ENCODE measurements at regions not wholly inside any gene's neighbourhood (a gene's known extent, or its start where the extent isn't known, plus 50 kb on each side); places are given as distances from the start of the nearest gene placed in this dataset.
"Not testable (repeated sequence)": the region's sequence is repeated elsewhere in the genome, so short reads cannot be mapped to it uniquely, and the experiment has no call there.

DNA sequence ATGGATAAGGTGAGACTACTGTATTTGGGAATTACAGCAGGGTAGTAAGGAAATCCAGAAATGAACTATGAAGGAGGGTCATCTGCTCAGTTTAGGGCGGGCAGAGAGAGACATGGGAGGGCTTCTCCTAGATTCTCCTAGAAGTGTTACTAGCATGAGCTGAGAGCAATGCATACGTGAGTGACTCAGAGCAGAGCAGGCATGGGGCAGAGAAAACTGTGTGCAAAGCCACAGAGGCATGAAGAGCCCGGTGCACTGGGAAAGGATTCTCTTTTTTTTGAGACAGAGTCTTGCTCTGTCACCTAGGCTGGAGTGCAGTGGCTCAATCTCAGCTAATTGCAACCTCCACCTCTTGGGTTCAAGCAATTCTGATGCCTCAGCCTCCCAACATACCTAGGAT, 116.2 kb downstream of the SOCS6 start:
- H3K36me3 ChIP-seq, result no peaks in the 10 kb centered on the region
- TF ChIP-seq POLR2A (IDR thresholded peaks at IDR 0.05), result no peak
- TF ChIP-seq, protein P1, sequence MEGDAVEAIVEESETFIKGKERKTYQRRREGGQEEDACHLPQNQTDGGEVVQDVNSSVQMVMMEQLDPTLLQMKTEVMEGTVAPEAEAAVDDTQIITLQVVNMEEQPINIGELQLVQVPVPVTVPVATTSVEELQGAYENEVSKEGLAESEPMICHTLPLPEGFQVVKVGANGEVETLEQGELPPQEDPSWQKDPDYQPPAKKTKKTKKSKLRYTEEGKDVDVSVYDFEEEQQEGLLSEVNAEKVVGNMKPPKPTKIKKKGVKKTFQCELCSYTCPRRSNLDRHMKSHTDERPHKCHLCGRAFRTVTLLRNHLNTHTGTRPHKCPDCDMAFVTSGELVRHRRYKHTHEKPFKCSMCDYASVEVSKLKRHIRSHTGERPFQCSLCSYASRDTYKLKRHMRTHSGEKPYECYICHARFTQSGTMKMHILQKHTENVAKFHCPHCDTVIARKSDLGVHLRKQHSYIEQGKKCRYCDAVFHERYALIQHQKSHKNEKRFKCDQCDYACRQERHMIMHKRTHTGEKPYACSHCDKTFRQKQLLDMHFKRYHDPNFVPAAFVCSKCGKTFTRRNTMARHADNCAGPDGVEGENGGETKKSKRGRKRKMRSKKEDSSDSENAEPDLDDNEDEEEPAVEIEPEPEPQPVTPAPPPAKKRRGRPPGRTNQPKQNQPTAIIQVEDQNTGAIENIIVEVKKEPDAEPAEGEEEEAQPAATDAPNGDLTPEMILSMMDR (IDR thresholded peaks at IDR 0.05 in 4 of 5, conservative IDR thresholded peaks at IDR 0.05 in 1 of 5), result no peak
- no peak overlapping the region for H3K27ac ChIP-seq
- intact Hi-C loops (cut with DNase I; ENCODE audit: low total_unique reads) (no loop called here), in situ Hi-C loops (cut with MboI; ENCODE audit: low sequenced_read_pairs in 4 of 4) (no loop called here)
- ATAC-seq (no peak), DNase-seq (no peak)
- H3K4me3 ChIP-seq, result no peak overlapping the region
- no peaks in the 10 kb centered on the region for H3K27me3 ChIP-seq
- H3K9me3 ChIP-seq, result no peaks in the 10 kb centered on the region
- no peaks in the 10 kb centered on the region for H3K4me1 ChIP-seq

DNA sequence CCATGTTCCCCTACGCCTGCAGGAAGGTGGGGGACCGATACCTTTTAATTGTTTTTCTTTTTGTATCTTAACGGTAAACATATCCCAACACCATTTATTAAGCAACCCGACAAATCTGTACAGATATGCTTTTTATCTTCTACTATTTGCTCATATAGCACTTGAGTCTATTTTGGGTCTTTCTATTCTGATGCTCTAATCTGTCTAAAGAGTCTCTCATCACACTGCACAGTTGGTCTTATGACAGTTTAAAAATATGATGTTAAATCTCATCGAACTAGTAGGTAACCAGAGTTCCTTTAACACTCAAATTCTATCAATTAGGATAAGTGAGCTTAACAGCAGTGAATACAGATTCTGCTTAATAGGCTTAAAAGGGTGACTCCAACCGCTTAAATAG, 111.6 kb downstream of the SOCS6 start:
- no peaks in the 10 kb centered on the region for H3K27me3 ChIP-seq
- intact Hi-C loops (cut with DNase I; ENCODE audit: low total_unique reads), result no loop called here
- no peak overlapping the region for H3K27ac ChIP-seq
- TF ChIP-seq, protein P1 (IDR thresholded peaks at IDR 0.05 in 4 of 5, conservative IDR thresholded peaks at IDR 0.05 in 1 of 5), result no peak
- TF ChIP-seq POLR2A (IDR thresholded peaks at IDR 0.05), result no peak
- H3K4me3 ChIP-seq, result no peak overlapping the region
- ATAC-seq, result no peak
- in situ Hi-C loops (cut with MboI; ENCODE audit: low sequenced_read_pairs in 4 of 4), result no loop called here
- H3K9me3 ChIP-seq, result no peaks in the 10 kb centered on the region
- H3K4me1 ChIP-seq, result no peaks in the 10 kb centered on the region
- DNase-seq, result no peak
- H3K36me3 ChIP-seq, result no peaks in the 10 kb centered on the region

DNA sequence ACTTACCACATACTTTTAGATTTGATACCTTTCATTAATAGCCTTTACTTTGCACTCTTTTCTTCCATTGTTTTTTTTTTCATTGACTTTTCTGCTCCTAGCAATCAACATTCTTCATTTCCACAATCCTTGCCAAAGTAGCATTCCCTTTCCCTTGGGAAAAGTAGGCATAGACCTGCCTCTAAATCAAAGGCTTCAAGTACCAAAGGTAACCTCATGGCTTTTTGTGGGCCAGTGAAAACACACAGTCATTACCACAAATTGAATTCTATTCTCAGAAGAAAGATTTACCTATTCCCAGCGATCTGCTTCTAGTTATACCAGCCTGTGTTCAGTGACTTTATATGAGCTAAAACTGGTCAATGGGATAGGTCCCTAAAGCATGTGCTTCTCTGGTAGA, 109.2 kb downstream of the SOCS6 start:
- Histone ChIP-seq H3K27me3 (no peaks in the 10 kb centered on the region), H3K4me3 (no peak overlapping the region), H3K4me1 (no peaks in the 10 kb centered on the region), H3K27ac (no peak overlapping the region), H3K9me3 (no peaks in the 10 kb centered on the region), H3K36me3 (no peaks in the 10 kb centered on the region)
- ATAC-seq (no peak), DNase-seq (no peak)
- in situ Hi-C loops (cut with MboI; ENCODE audit: low sequenced_read_pairs in 4 of 4), result no loop called here
- intact Hi-C loops (cut with DNase I; ENCODE audit: low total_unique reads), result no loop called here
- no peak for TF ChIP-seq POLR2A (IDR thresholded peaks at IDR 0.05)
- TF ChIP-seq, protein P1 (IDR thresholded peaks at IDR 0.05 in 4 of 5, conservative IDR thresholded peaks at IDR 0.05 in 1 of 5), result no peak

DNA sequence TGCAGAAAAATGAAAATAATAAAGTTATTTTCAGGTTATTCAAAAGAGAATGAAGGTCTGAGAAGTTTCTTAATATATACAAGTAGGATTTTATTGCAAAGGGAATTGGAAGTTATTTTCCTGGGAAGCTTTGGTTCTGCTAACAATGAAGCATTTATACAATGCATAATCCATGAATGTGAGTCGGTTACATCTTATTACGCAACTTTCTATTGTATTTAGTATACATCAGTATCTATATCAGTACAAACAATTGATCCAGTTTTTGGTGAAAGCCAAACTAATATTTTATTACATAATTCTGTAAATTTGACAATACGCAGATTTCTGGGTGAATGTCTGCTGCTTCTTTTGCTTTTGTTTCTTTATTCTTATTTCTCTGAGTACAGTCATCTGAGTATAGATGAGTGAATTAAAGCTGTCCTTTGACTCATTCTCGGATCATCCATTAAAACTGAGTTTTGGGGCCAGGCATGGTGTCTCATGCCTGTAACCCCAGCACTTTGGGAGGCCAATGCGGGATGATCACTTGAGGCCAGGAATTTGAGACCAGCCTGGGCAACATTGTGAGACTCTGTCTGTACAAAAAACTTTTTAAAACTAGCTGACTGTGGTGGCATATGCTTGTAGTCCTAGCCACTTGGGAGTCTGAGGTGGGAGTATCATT, 108.5 kb downstream of the SOCS6 start:
- H3K4me1 ChIP-seq, result no peaks in the 10 kb centered on the region
- no peaks in the 10 kb centered on the region for H3K9me3 ChIP-seq
- TF ChIP-seq, protein P1 (IDR thresholded peaks at IDR 0.05 in 4 of 5, conservative IDR thresholded peaks at IDR 0.05 in 1 of 5), result no peak
- TF ChIP-seq POLR2A (IDR thresholded peaks at IDR 0.05), result no peak
- no peaks in the 10 kb centered on the region for H3K36me3 ChIP-seq
- intact Hi-C loops (cut with DNase I; ENCODE audit: low total_unique reads), result no loop called here
- no peak overlapping the region for H3K4me3 ChIP-seq
- H3K27me3 ChIP-seq, result no peaks in the 10 kb centered on the region
- DNase-seq, result no peak
- no peak overlapping the region for H3K27ac ChIP-seq
- in situ Hi-C loops (cut with MboI; ENCODE audit: low sequenced_read_pairs in 4 of 4), result no loop called here
- no peak for ATAC-seq

DNA sequence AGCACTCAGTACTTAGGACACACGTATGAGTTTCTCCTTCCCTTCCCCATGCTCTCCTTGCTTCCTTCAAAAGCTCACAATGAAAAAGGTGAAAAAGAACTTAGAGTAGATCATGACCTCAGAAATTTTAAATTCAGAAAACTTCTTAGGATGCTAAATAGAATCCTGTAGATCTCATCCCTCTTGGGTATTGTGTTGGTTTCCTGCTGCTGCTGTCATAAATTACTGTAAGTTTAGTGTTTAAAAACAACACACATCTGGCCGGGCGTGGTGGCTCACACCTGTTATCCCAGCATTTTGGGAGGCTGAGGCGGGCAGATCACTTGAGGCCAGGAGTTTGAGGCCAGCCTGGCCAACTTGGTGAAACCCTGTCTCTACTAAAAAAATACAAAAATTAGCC, 106.9 kb downstream of the SOCS6 start:
- DNase-seq; H3K4me3 ChIP-seq; ATAC-seq; intact Hi-C loops (cut with DNase I; ENCODE audit: low total_unique reads); H3K27ac ChIP-seq; H3K9me3 ChIP-seq; in situ Hi-C loops (cut with MboI; ENCODE audit: low sequenced_read_pairs in 4 of 4); H3K36me3 ChIP-seq; H3K27me3 ChIP-seq; H3K4me1 ChIP-seq: not testable (repeated sequence)
